Astrocyte (in vitro differentiated cells and primary cell): ENCODE measurements at regions not wholly inside any gene's neighbourhood (a gene's known extent, or its start where the extent isn't known, plus 50 kb on each side); places are given as distances from the start of the nearest gene placed in this dataset.

ENCODE experiments used
- CTCF ChIP-seq: IDR thresholded peaks from 2 replicates; pipeline ENCODE4 v1.5.1; 2011; ENCODE audit warnings: low read depth, mild to moderate bottlenecking, inconsistent platforms, low read length, moderate library complexity; ENCODE audit not compliant: insufficient read depth
- EZH2 ChIP-seq: IDR thresholded peaks from 2 replicates; pipeline ENCODE4 v1.6.1; 2012; ENCODE audit warnings: mild to moderate bottlenecking, low read length, inconsistent platforms; ENCODE audit not compliant: insufficient read depth

- TF ChIP-seq CTCF (no peak), EZH2 (no peak)
Measured at GRCh38 chr20:63145156-63145555, 70.8 kb downstream of the YTHDF1 start.
